Astrocyte of the cerebellum (primary cell): ENCODE measurements at regions not wholly inside any gene's neighbourhood (a gene's known extent, or its start where the extent isn't known, plus 50 kb on each side); places are given as distances from the start of the nearest gene placed in this dataset.

ENCODE experiments used
- DNase-seq: peaks from one replicate; pipeline ENCODE4 v3.0.0-alpha.2; 2011; ENCODE audit warnings: low read depth
- H3K4me3 ChIP-seq: 2 replicates; pipeline ENCODE4 v1.5.1; 2011; ENCODE audit warnings: mild to moderate bottlenecking, low read depth, low read length, moderate library complexity
- CTCF ChIP-seq: IDR thresholded peaks from 2 replicates; pipeline ENCODE4 v1.5.1; 2012; ENCODE audit warnings: low read length, low read depth, moderate library complexity, mild to moderate bottlenecking; ENCODE audit errors: missing control alignments
- in situ Hi-C: cut with HindIII; loops from 2 replicates; pipeline ENCODE4 v1.10.0; 2017; ENCODE audit warnings: low sequenced_read_pairs

- DNase-seq, result no peak
- no peak overlapping the region for H3K4me3 ChIP-seq
- in situ Hi-C loops, result no loop called here
- TF ChIP-seq CTCF, result no peak
Measured at GRCh38 chr14:37650356-37651037, 55.1 kb downstream of the TTC6 start.

GRCh38 chr14:37652042-37652441, 56.6 kb downstream of the TTC6 start:
- no peak for DNase-seq
- in situ Hi-C loops, result no loop called here
- no peak for TF ChIP-seq CTCF
- H3K4me3 ChIP-seq, result no peak overlapping the region

GRCh38 chr14:37655418-37655817, 60.0 kb downstream of the TTC6 start:
- in situ Hi-C loops, result no loop called here
- no peak for DNase-seq
- no peak for TF ChIP-seq CTCF
- no peak overlapping the region for H3K4me3 ChIP-seq

- no peak for DNase-seq
- in situ Hi-C loops, result no loop called here
- no peak for TF ChIP-seq CTCF
- no peak overlapping the region for H3K4me3 ChIP-seq
Measured at GRCh38 chr14:37658156-37658555, 62.7 kb downstream of the TTC6 start.

- TF ChIP-seq CTCF, result no peak
- in situ Hi-C loops, result no loop called here
Measured at GRCh38 chr14:37663498-37663897, 68.1 kb downstream of the TTC6 start.

GRCh38 chr14:37665479-37665878, 70.0 kb downstream of the TTC6 start:
- DNase-seq, result no peak
- TF ChIP-seq CTCF, result no peak
- in situ Hi-C loops, result no loop called here
- no peak overlapping the region for H3K4me3 ChIP-seq

More at GRCh38 chr14:37663498-37663897, 68.1 kb downstream of the TTC6 start:
- H3K4me3 ChIP-seq, result no peak overlapping the region
- DNase-seq, result no peak
